ENCODE measurements at regions not wholly inside any gene's neighbourhood (a gene's known extent, or its start where the extent isn't known, plus 50 kb on each side); places are given as distances from the start of the nearest gene placed in this dataset.

DNA sequence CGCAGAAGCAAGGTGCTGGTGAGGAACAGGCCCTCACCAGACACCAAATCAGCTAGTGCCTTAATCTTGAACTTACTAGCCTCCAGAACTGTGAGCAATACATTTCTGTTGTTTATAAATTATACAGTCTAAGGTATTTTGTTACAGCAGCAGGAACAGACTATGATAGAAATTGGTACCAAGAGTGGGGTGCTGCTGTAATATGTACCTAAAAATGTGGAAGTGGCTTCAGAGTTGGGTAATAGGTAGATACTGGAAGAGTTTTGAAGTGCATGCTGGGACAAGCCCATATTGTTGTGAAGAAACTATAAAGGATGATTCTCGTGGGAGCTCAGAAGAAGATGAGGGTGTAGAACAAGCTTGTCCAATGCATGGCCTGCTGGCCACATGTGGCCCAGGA, 866.8 kb downstream of the C6orf118 start (continued):
- TF ChIP-seq, protein P1, sequence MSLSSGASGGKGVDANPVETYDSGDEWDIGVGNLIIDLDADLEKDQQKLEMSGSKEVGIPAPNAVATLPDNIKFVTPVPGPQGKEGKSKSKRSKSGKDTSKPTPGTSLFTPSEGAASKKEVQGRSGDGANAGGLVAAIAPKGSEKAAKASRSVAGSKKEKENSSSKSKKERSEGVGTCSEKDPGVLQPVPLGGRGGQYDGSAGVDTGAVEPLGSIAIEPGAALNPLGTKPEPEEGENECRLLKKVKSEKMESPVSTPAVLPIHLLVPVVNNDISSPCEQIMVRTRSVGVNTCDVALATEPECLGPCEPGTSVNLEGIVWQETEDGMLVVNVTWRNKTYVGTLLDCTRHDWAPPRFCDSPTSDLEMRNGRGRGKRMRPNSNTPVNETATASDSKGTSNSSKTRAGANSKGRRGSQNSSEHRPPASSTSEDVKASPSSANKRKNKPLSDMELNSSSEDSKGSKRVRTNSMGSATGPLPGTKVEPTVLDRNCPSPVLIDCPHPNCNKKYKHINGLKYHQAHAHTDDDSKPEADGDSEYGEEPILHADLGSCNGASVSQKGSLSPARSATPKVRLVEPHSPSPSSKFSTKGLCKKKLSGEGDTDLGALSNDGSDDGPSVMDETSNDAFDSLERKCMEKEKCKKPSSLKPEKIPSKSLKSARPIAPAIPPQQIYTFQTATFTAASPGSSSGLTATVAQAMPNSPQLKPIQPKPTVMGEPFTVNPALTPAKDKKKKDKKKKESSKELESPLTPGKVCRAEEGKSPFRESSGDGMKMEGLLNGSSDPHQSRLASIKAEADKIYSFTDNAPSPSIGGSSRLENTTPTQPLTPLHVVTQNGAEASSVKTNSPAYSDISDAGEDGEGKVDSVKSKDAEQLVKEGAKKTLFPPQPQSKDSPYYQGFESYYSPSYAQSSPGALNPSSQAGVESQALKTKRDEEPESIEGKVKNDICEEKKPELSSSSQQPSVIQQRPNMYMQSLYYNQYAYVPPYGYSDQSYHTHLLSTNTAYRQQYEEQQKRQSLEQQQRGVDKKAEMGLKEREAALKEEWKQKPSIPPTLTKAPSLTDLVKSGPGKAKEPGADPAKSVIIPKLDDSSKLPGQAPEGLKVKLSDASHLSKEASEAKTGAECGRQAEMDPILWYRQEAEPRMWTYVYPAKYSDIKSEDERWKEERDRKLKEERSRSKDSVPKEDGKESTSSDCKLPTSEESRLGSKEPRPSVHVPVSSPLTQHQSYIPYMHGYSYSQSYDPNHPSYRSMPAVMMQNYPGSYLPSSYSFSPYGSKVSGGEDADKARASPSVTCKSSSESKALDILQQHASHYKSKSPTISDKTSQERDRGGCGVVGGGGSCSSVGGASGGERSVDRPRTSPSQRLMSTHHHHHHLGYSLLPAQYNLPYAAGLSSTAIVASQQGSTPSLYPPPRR (CRISPR knock-in tag; IDR thresholded peaks at IDR 0.05; ENCODE audit: borderline replicate concordance): no peak
- no peak for TF ChIP-seq ZNF780A (CRISPR knock-in tag; IDR thresholded peaks at IDR 0.05)

DNA sequence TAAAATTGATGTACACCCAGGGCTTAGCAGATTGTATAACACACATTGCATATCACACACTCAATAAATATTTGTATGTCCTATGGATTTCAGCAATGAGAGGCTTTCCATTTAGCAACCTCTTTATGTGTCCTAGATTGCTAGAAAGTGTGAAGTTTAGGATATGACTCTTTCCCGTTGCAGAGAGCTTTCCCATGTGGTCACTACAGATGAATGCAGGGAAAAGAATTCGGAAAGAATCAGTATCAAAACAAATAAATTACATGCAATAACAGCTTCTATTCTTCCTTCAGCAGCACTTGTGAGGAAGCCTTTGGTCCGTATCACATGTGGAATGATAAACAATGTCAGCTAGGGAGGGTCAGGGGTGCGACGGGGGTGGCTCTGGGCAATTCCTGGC, 870.1 kb downstream of the C6orf118 start:
- no TSS peak for BruUV-seq (replicated peaks)
- in situ Hi-C loops (cut with MboI): no loop called here
- Histone ChIP-seq H2AFZ (ENCODE audit: low read depth, low read length) (no peak overlapping the region), H3K27me3 (ENCODE audit: control insufficient read depth in 2 of 2, insufficient read depth in 2 of 2, low read length in 2 of 2) (no peaks in the 10 kb centered on the region), H3K9ac (ENCODE audit: insufficient read depth in 1 of 2, low read depth in 2 of 2, low read length in 2 of 2) (no peak overlapping the region), H3K27ac (ENCODE audit: extremely low read depth, low read depth, low read length) (no peak overlapping the region), H3K4me1 (replicated peaks in 1 of 2; ENCODE audit: control insufficient read depth in 2 of 2, insufficient read depth in 2 of 2, low read length in 2 of 2) (peaks cover 0 to 2% of the 10 kb centered on the region in 2 experiments; a peak in 2 of 5 replicates), H3K4me3 (no peak overlapping the region), H3K9me1 (ENCODE audit: control insufficient read depth, insufficient read depth, low read length) (no peaks in the 10 kb centered on the region), H3K36me3 (ENCODE audit: control insufficient read depth, insufficient read depth, low read length) (no peaks in the 10 kb centered on the region), H3K9me3 (replicated peaks; ENCODE audit: control insufficient read depth, insufficient read depth, low read depth, low read length) (no peaks in the 10 kb centered on the region), H3K4me2 (ENCODE audit: insufficient read depth, low read length) (no peak overlapping the region), H4K20me1 (replicated peaks; ENCODE audit: control insufficient read depth, insufficient read depth, low read length) (no peaks in the 10 kb centered on the region), H3K79me2 (ENCODE audit: control insufficient read depth, insufficient read depth, low read length) (no peaks in the 10 kb centered on the region)
- ChIA-PET POLR2A (no interaction called here), CTCF (ENCODE audit: low intra/inter-chr PET ratio) (no interaction called here)
- no peak for DNase-seq (ENCODE audit: extremely low read depth in 1 of 4, low spot score in 3 of 4)
- ATAC-seq: no peak
- intact Hi-C loops (cut with micrococcal nuclease): no loop called here
- WGBS (ENCODE audit: insufficient coverage, low coverage, missing lambda C conversion rate): 14% methylated on average over 5 of the region's 5 CpGs
- TF ChIP-seq, protein P2, sequence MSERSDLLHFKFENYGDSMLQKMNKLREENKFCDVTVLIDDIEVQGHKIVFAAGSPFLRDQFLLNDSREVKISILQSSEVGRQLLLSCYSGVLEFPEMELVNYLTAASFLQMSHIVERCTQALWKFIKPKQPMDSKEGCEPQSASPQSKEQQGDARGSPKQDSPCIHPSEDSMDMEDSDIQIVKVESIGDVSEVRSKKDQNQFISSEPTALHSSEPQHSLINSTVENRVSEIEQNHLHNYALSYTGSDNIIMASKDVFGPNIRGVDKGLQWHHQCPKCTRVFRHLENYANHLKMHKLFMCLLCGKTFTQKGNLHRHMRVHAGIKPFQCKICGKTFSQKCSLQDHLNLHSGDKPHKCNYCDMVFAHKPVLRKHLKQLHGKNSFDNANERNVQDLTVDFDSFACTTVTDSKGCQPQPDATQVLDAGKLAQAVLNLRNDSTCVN (CRISPR knock-in tag; IDR thresholded peaks at IDR 0.05): no peak
- TF ChIP-seq, protein P3, sequence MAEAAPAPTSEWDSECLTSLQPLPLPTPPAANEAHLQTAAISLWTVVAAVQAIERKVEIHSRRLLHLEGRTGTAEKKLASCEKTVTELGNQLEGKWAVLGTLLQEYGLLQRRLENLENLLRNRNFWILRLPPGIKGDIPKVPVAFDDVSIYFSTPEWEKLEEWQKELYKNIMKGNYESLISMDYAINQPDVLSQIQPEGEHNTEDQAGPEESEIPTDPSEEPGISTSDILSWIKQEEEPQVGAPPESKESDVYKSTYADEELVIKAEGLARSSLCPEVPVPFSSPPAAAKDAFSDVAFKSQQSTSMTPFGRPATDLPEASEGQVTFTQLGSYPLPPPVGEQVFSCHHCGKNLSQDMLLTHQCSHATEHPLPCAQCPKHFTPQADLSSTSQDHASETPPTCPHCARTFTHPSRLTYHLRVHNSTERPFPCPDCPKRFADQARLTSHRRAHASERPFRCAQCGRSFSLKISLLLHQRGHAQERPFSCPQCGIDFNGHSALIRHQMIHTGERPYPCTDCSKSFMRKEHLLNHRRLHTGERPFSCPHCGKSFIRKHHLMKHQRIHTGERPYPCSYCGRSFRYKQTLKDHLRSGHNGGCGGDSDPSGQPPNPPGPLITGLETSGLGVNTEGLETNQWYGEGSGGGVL (CRISPR knock-in tag; IDR thresholded peaks at IDR 0.05): no peak
- FAIRE-seq: no peak

All from K562 (cell line).